Keratinocyte (primary cell): ENCODE measurements at regions not wholly inside any gene's neighbourhood (a gene's known extent, or its start where the extent isn't known, plus 50 kb on each side); places are given as distances from the start of the nearest gene placed in this dataset.

Experiments
- CTCF ChIP-seq, 3 experiments: IDR thresholded peaks in 1 of 3; conservative IDR thresholded peaks in 1 of 3; optimal IDR thresholded peaks in 1 of 3; 2 replicates in 2 of 3; 3 replicates in 1 of 3; pipeline versions ENCODE3 to v1.5.1; 2011; ENCODE audit warnings: low read length in 3 of 3, mild to moderate bottlenecking in 3 of 3, moderate library complexity in 2 of 3, control low read depth in 1 of 3, inconsistent platforms in 1 of 3; ENCODE audit not compliant: insufficient read depth in 2 of 3; ENCODE audit errors: extremely low read depth in 1 of 3
- EZH2 ChIP-seq: IDR thresholded peaks from one replicate; pipeline ENCODE4 v1.6.1; 2012; ENCODE audit warnings: inconsistent platforms, mild to moderate bottlenecking, low read length, moderate library complexity

GRCh38 chr15:31660816-31661215, 334.2 kb downstream of the KLF13 start:
- no peak for TF ChIP-seq CTCF (optimal IDR thresholded peaks at IDR 0.05 in 1 of 3, IDR thresholded peaks at IDR 0.05 in 1 of 3, conservative IDR thresholded peaks at IDR 0.05 in 1 of 3; ENCODE audit: extremely low read depth in 1 of 3, insufficient read depth in 2 of 3, low read length in 3 of 3)
- TF ChIP-seq EZH2, result no peak
